ENCODE measurements at regions not wholly inside any gene's neighbourhood (a gene's known extent, or its start where the extent isn't known, plus 50 kb on each side); places are given as distances from the start of the nearest gene placed in this dataset.
A peak's percentile ranks its signal among the peaks of the same experiment; 100 is the strongest.
"Not testable (repeated sequence)": the region's sequence is repeated elsewhere in the genome, so short reads cannot be mapped to it uniquely, and the experiment has no call there.

DNA sequence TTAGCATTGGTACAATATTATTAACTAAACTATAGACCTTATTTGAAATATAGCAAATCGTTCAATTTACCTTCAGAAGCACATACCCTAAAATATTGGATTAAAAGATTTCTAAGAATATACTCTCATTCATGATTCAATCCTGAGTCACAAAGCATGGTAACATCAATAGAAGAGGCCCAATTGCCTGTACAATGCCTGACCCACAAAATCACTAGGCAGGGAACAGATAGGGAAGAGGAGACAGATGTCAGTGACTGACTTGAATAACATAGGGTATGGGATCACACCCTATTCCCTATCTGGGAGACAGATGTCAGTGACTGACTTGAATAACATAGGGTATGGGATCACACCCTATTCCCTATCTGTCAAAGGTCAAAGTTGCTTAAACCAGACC lies 611.6 kb upstream of the VRK2 start:
- DNase-seq (ENCODE audit: low read depth) = no peak

DNA sequence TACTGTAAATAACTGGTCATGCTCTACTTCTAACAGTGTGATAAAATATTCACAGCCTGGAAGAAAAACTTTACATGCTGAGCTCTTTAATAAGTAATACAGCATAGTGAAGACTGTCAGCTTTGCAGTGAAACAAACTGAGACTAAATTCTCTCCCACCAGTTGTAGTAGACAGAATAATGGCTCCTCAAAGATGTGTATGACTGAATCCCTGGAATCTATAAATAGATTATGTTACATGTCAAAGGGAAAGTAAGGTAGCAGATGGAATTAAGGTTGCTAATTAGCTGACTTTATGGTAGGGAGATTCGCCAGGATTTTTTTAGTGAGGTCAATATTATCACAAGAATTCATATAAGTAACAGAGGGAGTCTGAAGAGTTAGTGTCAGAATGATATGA lies 609.5 kb upstream of the VRK2 start:
- no peak for DNase-seq (ENCODE audit: low read depth)

DNA sequence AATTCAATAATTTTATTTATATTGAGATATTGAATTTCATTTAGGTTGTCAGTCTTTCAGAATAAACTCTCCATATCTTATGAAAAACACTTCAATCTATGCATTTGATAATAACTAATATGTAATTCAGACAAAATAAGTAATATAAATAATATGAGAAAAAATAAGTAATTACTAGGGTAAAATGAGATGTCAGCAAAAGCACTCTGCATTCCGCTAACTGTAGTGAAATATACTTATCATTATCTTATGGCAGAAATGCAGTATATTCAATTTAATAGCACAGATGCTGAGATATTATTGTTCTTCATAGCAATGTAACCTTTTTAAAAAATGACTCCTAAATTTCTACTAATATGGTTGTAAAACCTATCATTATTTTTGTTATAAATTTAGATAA lies 606.2 kb upstream of the VRK2 start:
- DNase-seq (ENCODE audit: low read depth) = no peak

DNA sequence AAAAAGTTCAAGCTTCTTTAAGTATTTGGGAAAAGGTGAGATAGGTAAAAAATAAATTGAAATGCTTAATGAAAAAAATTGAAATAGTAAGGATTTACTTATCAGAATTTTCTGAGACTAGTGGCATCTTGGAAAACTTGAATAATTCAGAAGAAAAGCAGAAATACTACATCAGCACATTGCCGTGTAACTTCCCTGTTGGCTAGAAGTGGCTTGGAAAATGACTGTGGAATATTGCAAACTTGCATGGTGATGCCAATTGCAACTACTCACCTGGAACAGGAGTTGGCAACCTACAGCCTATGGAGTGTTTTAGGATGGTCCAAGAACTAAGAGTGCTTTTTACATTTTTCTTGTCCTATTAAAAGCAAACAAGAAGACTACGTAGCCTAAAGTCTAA lies 603.5 kb upstream of the VRK2 start:
- DNase-seq (ENCODE audit: low read depth) = no peak

DNA sequence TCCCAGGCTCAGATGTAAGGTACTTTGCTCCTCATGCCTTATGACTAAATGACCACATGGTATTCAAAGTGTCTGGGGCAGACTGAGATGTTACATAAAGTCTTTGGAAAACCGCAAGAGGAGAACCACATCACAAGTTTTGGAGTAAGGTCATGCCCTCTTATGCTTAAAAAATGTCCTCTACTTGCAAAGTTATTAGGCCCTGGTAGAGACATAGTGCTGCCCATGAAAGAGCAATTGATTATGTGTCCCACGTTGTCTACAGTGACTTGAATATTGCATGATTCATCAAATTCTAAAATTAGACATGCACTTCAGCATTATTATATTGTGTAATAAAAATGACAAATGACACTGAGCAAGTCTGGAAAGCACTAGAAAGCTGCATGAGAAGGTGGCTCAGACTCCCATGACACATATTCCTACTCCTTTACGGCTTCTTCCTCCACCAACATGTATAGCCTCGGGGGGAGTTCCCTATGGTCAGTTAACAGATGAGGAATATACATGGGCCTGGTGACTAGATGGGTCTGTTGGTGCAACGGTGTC lies 602.6 kb upstream of the VRK2 start:
- peak; percentile 82 for DNase-seq (ENCODE audit: low read depth)

DNA sequence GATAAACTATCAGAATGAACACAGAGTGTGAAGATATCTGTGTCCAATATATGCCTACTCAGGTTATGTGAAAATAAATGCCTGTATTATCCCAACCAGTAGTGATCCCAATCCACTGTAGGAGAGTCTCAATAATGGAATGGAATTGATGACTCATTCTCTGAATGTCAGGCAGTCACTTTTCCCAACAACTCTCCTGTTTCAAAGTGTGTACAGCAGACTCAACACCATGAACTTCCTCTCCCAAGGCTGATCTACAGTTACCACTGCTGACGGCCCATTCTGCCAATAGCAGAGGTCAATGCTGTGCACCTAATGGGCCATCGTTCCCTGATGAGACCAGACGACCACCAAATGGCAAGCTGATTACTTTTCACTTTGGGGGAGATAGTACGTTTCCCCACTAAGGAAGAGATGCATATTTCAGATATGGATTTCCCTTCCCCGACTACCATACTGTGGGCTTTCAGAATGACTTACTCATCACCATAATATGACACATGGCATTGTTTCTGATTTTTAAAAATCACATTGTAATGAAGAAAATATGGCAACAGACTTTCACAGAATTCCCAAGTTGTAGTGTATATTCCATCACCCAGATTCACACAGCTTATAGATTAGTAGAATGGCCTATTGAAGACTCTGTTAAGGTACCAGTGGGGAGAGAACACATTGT lies 601.7 kb upstream of the VRK2 start:
- DNase-seq (ENCODE audit: low read depth) = peak; percentile 54

DNA sequence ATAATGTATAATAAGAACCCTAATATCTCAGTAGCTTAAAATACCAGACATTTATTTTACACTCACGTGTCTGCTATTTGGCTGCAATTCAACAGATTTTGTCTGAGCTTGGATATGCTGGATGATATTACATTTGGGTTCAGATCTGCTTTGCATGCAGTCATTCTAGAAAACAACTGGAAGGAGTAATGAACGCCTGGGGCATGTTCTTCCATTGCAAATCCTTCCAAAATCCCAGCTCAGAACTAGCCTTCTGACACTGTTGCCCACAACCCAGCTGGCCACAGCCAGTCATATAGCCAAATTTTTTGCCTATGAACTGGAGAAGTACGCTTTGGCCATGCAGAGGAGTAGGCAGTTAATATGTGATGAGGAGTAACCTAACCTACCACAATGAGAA lies 597.8 kb upstream of the VRK2 start:
- DNase-seq (ENCODE audit: low read depth) = peak; percentile 29

DNA sequence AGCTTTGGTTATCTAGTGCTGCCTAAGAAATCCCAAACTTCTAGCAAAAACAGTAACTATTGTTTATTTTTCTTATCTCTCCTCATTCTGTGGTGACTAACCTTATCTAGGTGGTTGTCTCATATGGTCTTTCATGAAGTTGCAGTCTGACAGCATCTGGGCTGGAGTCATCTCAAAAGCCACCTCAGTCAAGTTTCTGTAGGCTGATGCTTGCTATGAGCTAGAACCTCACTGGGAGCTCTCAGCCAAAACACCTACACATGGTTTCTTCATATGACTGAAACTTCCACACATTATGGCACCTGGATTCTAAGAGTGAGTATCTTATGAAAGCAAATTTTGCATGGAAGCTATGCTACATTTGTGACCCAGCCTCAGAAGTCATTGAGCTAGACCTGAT lies 596.4 kb upstream of the VRK2 start:
- no peak for DNase-seq (ENCODE audit: low read depth)

DNA sequence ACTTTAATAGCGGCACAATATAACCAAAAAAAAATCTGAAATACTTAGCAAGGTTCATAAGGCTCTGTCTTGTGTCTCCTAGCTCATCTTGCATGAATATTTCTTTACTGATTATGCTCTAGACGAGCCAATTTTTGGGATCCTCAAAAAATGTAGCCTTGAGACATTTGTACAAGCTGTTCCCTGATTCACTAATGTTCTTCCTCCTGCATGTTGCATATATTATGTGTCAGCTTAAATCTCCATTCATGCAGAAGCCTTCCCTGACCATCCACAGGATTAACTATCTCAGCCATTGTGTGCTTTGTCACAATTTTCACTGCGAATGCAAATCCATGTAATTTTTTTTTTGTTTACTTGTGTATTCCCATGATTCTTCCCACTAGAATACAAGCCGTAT lies 594.0 kb upstream of the VRK2 start:
- no peak for DNase-seq (ENCODE audit: low read depth)

DNA sequence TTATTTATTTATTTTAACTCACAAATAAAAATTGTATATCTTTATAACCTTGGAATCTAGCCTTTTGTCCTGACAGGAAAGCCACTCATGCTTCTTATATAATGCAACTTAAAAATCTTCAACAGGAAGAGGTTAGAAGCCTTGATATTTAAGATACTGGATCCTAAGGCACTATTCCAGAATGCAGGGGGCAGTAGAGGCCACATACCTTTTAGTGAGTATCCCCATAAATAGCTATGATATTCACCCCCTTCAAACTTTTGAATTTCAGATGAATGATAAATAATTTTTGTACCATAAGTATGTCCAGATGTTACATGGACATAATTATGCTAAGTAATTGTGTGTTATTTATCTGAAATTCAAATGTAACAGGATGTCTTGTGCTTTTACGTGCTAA lies 592.7 kb upstream of the VRK2 start:
- no peak for DNase-seq (ENCODE audit: low read depth)

DNA sequence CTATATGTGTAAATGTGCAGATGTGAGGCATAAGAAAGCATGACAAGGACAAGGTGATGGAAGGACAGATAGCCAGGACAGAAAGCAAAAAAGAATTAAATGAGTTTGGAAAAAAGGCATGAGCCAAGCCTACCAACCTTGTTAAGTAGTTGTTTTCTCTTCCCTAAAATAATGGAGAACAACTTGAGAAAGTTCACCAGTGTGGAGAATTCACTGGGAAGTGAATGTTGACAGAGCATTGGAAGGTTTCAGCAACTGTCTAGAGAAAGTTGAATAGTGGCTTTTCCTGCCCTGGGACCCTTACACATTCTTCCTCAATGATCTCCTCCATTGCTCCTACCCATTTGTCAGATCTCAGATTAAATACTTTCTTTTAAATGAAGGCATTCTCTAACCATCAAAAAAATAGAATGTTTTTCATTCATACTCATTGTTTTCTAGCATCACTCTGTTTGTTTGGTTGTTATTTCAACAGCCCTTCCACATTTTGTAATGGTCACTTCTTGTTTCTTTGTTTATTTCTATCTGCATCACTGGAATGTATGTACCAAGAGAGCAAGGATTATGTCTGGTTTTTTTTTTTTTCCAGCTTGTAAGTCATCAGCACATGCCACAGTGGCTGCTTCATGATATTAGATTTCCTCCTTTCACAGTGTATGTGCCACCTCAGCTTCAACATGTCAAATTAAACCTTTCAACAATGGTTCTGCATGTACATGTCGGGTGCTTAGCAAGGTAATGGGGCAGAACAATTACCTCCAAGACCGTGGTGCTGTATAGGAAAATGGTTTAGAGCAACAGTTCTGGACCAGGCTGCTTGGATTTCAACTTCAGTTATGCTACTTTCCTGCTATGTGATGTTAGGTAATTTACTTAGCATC lies 586.0 kb upstream of the VRK2 start:
- DNase-seq (ENCODE audit: low read depth) = peak; percentile 6

DNA sequence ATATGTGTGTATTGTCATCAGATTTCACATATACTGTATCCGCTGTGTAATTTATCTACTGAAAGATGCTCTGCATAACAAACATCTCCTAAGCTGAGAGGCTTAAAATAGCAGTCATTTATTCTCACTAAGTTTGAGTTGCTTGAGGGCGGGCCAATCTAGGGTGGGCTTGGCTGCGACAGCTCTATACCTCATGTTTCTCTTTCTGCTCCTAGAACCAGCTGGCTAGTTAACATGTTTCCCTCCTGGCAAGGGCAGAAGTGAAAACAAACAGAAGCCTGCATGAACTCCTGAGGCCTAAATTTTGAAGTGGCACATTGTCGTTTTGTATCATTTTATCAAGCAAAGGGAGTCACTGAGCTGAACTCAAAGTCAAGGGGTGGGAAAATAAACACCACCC lies 585.0 kb upstream of the VRK2 start:
- DNase-seq (ENCODE audit: low read depth) = no peak

DNA sequence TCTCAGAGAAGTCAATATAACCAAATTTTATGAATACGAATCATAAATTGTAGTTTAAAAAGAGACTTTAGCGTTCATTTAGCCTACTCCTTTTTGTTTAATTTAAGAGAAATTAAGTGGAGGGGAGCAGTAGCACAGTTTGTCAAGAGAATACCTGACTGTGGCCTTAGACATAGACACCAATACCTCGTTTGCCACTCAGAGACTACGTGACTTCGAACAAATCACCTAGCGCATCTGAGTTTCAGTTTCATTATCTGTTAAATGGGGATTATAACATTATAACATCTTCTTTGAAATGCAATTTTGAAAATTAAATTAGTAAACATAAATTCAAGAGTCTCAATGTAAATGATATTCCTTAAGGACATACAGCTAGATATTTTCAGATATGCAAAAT lies 581.5 kb upstream of the VRK2 start:
- DNase-seq (ENCODE audit: low read depth) = no peak

DNA sequence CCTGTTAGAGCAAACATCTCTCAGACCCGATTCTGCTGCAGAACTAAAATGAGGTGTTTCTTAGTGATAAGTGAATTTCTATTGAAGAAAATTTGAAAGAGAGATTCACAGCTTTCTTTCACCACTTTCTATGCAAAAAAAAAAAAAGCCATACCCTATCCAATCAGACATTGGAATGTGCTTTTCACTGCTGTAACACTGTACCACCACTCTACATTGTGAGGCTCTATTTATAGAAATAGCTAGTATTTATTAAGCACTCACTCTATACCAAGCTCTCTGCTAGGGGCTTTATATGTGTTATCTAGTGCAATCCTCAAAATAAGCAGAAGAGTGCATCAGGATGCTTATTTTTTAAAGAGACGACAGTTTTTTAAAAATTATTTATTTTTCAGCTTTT lies 580.6 kb upstream of the VRK2 start:
- no peak for DNase-seq (ENCODE audit: low read depth)

DNA sequence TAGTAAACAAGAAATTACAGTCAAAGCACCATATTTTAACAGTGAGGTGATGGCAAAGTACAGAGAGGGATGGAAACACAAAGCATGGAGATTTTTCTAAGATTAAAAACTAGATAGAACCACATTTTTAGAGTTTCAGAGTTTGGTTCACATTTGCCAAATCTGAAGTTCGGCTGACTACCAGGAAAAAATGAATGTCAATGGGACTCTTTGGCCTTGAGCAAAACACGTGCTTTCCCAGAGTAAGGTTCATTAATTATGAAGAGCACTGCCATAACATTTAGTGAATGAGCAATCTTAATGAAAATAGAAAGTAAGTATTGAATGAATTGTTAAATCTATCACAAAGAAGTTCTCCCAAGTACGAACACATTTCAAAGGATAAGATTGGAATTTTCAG lies 571.2 kb upstream of the VRK2 start:
- DNase-seq (ENCODE audit: low read depth) = no peak

DNA sequence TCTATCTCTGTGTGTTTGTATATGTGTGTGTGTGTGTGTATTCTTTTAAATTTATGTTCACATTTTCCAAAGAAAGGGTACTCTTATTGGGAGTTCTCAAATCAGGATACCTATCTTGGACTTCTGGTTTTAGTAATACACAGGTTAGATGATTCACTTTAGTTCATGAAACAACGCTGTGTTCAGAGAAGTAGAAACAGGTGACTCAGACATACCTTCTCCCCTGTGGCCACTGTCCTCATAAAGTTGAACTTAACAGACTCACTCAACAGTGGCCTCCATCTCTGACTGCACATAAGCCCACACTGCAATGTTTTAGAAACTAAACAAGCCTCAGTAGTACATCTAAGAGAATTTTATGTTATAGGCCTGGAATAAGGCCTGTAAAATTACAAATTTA lies 566.6 kb upstream of the VRK2 start:
- no peak for DNase-seq (ENCODE audit: low read depth)

DNA sequence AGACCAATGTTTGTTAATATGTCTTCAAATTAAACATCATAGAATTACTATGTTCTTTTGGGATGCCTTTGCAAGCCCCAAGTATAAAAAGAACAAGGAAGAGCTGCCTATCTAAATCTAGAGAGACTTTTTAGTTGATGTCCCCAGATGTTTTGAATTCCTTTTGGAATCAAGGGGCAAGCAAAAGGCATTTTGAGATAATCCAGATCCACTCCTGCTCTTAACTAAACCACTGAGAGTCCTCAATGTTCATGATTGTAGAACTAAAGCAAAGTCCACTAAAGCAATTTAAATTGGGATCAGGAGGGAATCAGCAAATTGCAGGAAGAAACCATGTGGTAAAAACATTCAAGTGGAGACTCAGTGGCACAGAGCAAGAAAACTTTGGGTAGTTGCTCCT lies 558.5 kb upstream of the VRK2 start:
- DNase-seq (ENCODE audit: low read depth) = no peak

DNA sequence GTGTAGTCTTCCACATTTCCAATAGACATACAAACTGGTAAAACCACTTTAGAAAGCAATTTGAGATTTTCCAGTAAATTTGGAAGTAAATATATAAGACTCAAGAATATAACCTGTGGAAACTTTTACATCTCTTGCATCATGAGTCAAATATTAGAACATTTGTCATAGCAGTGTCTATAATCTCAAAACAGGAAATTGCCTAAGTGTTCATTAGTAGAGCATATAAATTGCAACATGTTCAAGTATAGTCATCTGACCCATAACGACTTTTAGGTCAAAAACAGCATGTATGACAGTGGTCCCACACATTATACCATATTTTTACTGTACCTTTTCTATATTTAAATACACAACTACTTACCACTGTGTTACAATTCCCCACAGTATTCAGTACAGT lies 555.9 kb upstream of the VRK2 start:
- peak; percentile 19 for DNase-seq (ENCODE audit: low read depth)

DNA sequence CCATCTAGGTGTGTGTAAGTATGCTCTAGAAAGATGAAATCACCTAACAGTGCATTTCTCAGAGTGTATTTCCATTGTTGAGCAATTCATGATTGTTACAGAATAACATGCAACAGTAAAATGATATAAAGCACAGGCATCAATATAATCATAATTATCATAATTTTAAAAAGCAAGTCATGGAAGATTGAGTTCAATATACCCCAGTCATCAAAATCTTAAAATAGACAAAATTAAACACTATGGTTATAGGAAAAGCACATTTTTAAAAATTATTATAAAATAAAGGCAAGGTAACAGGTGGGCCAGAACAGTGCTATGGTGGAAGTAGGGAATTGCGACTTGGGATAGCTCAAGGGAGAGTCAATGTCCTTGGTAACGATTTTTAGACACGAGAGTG lies 555.4 kb upstream of the VRK2 start:
- no peak for DNase-seq (ENCODE audit: low read depth)

DNA sequence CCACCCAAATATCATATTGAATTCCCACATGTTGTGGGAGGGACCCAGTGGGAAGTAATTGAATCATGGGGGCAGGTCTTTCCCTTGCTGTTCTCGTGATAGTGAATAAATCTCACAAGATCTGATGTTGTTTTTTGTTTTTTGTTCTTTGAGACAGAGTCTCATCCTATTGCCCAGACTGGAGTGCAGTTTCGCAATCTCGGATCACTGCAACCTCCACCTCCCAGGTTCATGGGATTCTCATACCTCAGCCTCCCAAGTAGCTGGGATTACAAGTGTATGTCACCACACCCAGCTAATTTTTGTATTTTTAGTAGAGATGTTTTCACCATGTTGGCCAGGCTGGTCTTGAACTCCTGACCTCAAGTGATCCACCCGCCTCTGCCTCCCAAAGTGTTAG lies 552.6 kb upstream of the VRK2 start:
- not testable (repeated sequence) for DNase-seq (ENCODE audit: low read depth)

DNA sequence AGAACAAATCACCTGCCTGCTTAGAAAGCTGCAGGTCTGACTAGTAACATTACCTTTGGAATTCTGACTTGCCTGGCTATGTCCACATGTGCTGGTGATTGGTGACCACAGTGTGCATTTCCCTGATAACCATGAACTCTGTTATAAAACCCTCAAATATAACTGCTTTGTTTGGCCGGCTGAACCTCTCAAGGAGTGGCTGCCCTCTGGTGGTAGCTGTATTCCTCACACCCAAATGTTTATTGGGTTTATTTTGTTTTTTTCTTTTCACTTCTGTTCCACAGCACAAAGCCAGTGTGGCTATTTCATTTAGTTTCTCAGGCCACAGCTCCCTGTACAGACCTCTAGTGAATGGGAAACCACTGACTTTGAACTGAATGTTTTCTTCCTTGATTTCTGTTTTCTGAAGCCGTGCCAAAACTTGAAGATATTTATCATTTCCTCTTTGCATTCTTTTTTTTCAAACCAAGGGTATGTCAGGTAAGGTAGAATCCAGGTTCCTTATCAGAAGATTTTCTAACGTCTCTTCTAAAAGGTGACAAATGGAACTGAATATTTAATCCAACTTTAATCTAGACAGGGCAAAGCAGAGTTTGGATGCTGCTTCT lies 549.0 kb upstream of the VRK2 start:
- DNase-seq (ENCODE audit: low read depth) = peak; percentile 67

DNA sequence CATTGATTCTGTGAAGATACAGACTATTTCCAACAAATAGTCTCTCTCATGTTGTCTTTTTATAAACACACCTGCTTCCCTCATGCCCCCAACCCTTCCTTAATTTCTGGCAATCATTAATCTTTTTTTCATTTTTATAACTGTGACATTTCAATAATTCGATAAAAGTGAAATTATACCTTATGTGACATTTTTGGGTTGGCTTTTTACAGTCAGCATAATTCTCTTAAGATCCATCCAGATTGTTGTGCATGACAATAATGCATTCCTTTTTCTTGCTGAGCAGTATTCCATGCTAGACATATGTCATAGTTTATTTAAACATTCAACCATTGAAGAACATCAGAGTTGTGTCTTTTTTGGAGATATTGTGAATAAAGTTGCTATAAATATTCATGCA lies 541.8 kb upstream of the VRK2 start:
- DNase-seq (ENCODE audit: low read depth) = no peak

DNA sequence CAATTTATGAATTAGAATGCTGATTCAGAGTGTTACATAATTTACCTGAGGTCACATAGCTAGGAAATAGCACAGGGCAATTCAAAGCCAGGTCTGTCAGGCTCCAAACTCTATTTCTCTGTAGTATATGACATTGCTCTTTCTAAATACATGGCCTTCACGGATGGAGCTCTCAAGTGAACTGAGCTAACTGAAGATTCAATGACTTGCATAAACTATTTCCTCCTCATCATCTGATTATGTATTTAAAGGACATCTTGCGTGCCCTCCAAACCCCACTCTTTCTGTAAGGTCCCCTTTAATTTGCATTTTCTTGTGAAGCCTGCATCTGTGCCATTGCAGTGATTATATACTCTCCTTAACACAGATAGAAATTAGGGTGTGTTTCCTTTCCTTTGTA lies 537.4 kb upstream of the VRK2 start:
- DNase-seq (ENCODE audit: low read depth) = no peak

Measured in EH (cell line).